ENCODE measurements at regions not wholly inside any gene's neighbourhood (a gene's known extent, or its start where the extent isn't known, plus 50 kb on each side); places are given as distances from the start of the nearest gene placed in this dataset.

DNA sequence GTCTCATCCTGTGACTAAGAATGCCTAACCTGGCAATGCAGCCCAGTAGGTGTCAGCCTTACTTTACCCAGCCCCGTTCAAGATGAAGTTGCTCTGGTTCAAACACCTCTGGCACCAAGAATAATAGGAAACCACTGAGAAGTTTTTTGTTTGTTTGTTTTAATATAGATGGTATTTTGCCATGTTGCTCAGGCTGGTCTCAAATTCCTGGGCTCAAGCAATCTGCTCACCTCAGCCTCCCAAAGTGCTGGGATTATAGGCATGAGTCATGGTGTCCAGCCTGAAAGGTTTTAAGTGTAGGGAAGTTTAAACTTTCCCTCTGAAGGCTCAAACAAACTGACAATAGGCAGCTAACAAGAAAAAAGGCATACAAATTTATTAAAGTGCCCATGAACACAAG lies 51.2 kb upstream of the ABCC4 start:
- DNase-seq, result no peak

DNA sequence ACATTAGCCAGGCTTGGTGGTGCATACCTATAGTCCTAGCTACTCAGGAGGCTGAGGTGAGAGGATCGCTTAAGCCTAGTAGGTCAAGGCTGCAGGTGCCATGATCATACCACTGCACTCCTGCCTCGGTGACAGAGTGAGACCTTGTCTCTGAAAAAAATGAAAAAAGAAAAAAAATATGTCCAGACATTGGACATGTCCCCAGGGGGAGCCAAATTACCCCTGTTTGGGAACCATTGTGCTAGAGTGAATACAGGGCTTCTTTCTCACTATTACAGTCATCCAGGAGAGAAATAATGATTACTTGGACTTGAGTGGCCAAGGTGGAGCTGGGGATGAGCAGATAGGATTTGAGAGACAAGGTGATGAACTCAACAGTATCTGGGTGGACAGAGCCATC lies 52.9 kb upstream of the ABCC4 start:
- DNase-seq, result no peak

- DNase-seq, result no peak
These were observed 53.6 kb upstream of the ABCC4 start for GRCh38 chr13:95354680-95355487.

GRCh38 chr13:95355494-95355893 lies 54.2 kb upstream of the ABCC4 start:
- no peak for DNase-seq

GRCh38 chr13:95356916-95357315 lies 55.7 kb upstream of the ABCC4 start:
- DNase-seq, result no peak

DNA sequence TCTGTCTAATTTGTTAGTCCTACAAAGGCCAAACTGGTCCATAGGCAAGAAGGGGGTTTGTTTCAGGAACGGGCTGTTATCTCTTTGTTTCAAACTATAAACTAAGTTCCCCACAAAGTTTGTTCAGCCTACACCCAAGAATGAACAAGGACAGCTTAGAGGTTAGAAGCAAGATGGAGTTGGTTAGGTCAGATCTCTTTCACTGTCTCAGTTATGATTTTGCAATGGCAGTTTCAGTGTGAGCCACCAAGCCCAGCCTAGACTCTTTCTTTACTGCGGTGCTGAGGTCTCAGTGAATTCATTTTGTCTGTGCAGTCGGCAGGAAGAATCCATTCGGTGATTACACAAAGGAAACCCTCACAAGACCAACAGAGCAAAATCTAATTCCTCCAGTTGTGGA lies 56.6 kb upstream of the ABCC4 start:
- no peak for DNase-seq

GRCh38 chr13:95360052-95360451 lies 58.8 kb upstream of the ABCC4 start:
- DNase-seq, result no peak

GRCh38 chr13:95360464-95361097 lies 59.3 kb upstream of the ABCC4 start:
- no peak for DNase-seq

- no peak for DNase-seq
These were observed 60.4 kb upstream of the ABCC4 start for GRCh38 chr13:95361686-95362085.

DNA sequence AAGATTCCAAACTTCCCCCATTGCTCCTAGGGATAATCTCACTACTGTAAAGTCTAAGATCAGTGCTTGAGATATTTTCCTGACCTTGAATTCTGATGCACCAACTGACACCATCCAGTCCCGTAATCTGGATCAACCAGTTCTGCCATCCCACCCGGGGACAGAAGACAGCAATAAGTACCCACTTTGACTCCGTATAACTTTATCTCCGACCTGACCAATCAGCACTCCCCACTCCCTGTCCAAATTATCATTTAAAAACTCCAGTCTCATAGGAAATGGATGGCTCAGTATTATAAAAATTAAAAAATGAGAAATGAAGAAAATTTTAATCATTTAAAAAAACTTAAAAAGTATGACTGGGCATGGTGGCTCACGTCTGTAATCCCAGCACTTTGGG lies 61.4 kb upstream of the ABCC4 start:
- DNase-seq, result no peak

DNA sequence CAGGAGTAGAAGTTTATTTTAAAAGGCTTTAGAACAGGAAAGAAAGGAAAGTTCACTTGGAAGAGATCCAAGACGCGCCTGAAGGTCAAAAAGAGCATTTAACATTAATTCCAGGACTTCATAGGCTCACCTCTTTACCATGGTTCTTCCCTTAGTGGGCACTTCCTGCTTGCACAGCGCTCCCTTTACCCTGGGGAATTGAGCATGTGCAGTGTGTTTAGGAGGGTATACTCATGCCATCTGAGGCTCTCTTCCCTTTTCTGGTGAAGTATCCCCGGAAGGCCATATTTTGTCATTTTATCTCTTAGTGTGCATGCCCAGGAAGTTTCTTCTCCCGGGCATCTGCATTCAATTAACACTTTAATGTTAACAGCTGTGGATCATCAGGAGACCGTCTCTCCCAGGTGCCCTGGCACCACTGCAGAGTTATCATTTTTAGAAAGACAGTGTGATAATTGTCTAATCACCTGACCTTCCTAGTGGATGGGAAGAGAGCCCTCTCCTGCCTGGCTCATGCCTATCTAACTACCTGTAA lies 66.1 kb upstream of the ABCC4 start:
- peak; percentile 6 for DNase-seq

DNA sequence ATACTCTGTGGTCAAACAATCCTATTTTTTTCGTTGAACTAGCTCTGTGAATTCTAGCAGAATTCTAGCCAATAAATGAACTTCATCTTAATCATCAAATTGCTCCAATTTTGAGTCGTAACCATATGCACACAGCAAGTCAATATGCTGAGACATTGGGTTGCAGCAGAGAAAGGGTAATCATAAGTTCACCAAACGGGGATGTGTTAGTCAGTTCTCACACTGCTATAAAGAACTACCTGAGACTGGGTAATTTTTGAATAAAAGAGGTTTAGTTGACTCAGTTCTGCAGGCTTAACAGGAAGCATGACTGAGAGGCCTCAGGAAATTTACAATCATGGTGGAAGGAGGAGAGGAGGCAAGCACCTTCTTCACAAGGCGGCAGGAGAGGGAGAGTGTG lies 67.7 kb upstream of the ABCC4 start:
- DNase-seq, result no peak

DNA sequence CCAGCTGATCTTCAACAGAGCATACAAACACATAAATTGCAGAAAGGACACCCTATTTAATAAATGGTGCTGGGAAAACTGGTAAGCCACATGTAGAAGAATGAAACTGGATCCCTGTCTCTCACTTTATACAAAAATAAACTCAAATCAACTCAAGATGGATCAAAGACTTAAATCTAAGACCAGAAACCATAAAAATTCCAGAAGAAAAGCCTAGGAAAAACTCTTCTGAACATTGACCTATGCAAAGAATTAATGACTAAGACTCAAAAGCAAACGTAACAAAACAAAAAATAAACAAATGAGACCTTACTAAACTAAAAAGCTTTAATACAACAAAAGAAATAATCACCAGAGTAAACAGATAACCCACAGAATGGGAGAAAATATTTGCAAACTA lies 74.5 kb upstream of the ABCC4 start:
- DNase-seq, result no peak

- DNase-seq, result no peak
These were observed 77.4 kb upstream of the ABCC4 start for GRCh38 chr13:95378603-95379002.

DNA sequence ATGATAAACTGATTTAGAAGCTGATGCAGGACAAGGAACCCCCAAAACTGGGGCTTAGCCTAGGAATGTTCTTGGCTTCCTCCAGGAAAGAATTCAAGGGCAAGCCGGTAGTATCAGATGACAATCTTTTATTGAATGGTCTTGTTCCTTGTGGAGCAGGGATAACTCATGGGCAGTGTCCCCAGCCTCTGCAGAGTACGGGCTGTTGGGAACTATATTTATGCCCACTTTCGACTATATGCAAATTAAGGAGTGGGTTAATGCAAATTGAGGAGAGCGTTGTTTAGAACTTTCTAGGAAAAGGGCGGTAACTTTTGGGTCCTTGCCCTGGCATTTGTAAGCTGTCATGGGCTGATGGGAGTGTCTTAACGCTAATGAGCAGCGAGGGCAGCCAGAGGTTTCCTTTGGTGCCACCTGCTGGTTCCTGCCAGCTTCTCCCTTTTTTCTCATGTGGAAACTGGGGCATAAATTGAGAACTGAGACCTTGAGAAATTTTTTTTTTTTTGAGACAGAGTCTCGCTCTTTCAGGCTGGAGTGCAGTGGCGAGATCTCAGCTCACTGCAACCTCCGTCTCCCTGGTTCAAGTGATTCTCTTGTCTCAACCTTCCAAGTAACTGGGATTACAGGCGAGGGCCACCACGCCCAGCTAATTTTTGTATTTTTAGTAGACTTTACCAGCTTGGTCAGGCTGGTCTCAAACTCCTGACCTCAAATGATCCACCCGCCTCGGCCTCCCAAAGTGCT lies 79.4 kb upstream of the ABCC4 start:
- peak; percentile 87 for DNase-seq

DNA sequence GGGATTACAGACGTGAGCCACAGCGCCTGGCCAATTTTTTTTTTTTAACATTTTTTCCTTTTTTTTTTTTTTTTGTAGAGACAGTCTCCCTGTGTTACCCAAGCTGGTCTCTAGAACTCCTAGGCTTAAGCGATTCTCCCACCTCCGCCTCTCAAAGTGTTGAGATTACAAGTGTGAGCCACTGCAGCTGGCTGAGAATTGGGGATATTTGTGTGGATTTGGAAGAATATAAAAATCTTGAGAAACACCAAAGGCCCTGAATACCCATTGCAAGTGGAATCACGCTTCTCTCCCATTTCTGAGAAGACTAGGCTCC lies 79.9 kb upstream of the ABCC4 start:
- DNase-seq, result no peak

GRCh38 chr13:95382411-95382810 lies 81.2 kb upstream of the ABCC4 start:
- no peak for DNase-seq

DNA sequence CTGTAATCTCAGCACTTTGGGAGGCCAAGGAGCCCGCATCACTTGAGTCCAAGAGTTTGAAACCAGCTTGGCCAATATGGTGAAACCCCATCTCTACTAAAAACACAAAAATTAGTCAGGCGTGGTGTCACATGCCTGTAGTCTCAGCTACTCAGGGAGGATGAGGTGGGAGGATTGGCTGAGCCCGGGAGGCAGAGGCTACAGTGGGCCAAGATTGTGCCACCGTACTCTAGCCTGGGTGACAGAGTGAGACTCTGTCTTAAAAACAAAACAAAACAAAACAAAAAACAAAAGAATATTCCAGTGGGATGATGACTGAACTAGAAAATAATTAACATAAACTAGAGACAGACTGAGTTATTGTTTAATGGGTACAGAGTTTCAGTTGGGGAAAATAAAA lies 81.7 kb upstream of the ABCC4 start:
- DNase-seq, result peak; percentile 17

- DNase-seq, result no peak
These were observed 84.1 kb upstream of the ABCC4 start for GRCh38 chr13:95385373-95385772.

DNA sequence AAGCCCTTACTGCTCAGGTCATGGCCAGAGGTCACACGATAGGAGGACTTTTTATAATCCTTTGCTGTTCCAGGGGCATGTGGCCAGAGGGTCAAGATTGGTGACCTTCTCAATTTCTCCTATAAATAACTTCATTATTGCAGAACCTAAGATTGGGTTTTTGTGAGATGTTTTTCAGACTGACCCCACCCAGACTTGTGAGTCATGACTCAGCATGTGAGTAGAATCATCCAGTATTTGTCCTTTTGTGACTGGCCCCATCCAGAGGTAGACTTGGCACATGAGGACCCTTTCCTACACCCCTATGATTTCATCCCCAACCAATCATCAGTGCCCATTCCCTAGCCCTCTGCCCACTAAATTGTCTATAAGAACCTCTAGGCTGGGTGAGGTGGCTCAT lies 84.5 kb upstream of the ABCC4 start:
- DNase-seq, result peak; percentile 62

GRCh38 chr13:95386370-95386769 lies 85.1 kb upstream of the ABCC4 start:
- no peak for DNase-seq

DNA sequence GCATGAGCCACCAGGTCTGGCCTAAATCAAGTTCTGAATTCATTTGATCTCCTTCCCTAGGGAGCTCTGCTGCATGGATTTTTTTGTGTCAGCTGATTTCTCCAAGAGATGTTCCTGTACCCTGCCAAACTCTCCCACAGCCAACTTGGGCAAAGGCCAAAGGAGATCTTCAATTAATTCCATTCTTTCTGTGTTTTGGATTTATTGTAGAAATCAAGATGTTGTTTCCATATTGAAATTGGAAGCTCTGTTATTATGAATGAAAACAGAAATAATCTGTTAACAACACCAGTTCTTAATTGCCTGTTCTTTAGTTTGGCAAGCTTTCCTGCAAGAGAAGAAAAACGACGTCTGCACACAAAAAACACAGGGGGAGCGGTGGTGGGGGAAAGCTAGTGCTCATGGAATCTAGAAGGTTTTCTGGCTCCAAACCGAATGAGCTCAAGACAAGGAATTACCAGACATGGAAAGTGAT lies 86.5 kb upstream of the ABCC4 start:
- DNase-seq, result no peak

DNA sequence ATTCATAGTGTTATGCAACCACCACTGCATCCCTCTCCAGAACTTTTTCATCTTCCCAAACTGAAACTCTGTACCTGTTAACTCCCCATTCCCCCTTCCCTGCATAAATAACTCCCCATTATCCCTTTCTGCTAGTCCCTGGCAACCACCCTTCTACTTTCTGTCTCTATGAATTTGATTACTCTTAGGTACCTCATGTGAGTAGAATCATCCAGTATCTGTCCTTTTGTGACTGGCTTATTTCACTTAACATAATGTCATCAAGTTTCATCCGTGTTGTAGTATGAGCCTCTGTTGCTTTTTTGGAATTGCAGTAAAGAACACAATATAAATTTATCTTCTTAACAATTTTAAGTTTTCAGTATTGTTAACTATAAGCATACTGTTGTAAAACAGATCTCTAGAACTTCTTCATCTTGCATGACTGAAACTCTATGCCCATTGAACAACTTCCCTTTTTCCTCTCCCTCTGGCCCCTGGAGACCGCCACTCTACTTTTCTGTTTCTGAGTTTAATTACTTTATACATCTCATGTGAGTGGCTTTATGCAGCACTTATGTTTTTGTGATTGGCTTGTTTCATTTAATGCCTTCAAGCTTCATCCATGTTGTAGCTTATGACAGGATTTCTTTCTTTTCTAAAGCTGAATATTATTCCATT lies 87.3 kb upstream of the ABCC4 start:
- no peak for DNase-seq

All from inflammatory macrophage treated with lipopolysaccharide for 4 hours (primary cell).